Stimulated activated naive CD4-positive, alpha-beta T cell treated with Interleukin-2 at 50 U/mL for 16 hours (primary cell): ENCODE measurements at regions not wholly inside any gene's neighbourhood (a gene's known extent, or its start where the extent isn't known, plus 50 kb on each side); places are given as distances from the start of the nearest gene placed in this dataset.

Experiments
- DNase-seq: peaks from one replicate; lab custom pipeline; 2025; lab: John Stamatoyannopoulos, UW

GRCh38 chr7:116310141-116310540 lies 99.8 kb downstream of the TES start:
- no peak for DNase-seq

- DNase-seq: no peak
Measured at GRCh38 chr7:116311259-116311658, 100.9 kb downstream of the TES start.

- no peak for DNase-seq
Measured at GRCh38 chr7:116311816-116312471, 101.6 kb downstream of the TES start.

GRCh38 chr7:116315293-116315692 lies 105.0 kb downstream of the TES start:
- no peak for DNase-seq

- DNase-seq: no peak
Measured at GRCh38 chr7:116315803-116316202, 105.5 kb downstream of the TES start.

DNA sequence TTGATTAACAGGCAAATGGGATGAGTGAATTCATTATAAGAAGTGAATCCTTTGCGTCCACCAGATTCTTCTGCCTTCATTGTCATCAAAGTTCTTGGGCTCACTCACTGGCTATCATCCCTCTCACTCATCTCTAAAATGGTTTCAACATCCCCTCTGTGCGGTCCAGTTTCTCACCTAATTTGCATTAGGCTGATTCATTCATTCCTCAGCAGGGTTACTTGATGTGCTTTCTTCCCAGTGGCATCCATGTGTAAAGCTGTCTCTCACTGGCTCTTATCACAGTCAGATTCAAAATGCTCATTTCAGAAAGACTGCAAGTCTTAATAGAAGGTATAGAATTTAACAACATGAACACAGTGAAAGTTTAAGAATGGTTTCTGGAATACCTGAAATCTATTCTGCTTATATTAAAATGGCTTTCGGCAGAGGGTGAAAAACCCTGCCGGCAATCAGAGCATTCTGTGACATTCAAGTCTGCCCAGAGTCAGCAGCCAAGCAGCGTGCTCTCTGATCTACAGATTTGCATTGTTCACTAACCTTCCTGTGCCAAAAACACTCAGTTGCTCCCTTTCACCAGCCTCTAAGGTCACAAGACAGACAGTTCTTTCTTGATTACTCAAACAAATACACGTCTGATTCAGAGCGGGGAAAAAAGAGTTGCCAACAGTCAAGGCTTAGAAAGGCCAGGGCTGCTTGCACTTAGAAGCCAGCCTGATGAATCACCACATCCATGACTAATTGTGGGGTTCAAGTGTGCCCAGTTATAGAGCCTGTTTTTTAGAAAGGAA lies 106.7 kb downstream of the TES start:
- DNase-seq: peak; percentile 20

DNA sequence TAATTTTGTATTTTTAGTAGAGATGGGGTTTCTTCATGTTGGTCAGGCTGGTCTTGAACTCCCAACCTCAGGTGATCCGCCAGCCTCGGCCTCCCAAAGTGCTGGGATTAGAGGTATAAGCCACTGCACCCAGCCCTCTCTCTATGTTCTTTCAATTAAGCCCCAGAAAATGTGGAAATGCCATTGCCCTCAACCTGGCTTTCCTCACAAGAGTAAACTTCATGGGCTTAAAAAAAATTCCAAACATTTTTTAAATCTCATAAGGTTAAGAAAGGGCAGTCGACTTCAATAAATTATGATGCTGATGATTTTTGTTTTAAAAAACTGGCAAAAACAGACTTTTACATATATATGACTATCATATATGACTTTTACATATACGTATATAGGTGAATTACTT lies 107.6 kb downstream of the TES start:
- DNase-seq: no peak

DNA sequence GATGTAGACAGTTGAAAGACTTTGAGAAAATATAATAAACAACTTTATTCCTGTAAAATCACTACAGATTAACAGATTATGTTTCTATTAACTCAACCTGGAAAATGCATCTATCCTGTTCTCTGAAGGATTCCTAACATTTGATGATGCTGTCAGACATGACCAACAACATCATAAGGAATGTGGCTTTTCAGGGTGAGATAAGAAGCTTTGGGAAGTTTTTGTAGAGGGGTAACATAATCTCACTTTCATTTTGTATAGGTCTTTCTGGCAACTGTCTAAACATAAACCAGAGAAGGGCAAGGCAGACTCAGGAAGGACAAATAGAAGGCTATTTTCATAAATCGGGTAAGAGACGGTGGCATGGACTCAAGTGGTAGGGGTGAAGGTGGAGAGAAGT lies 112.2 kb downstream of the TES start:
- no peak for DNase-seq

DNA sequence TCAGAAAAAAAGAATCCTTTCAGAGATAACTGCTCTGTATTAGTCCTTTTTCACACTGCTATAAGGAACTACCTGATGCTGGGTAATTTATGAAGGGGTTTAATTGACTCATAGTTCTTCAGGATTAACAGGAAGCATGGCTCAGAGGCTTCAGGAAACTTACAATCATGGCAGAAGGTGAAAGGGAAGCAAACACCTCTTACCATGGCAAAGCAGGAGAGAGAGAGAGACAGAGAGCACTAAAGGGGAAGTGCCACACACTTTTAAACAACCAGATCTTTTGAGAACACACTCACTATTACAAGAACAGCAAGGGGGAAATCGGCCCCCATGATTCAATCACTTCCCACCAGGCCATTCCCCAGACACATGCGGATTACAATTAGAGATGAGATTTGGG lies 114.2 kb downstream of the TES start:
- DNase-seq: no peak

- DNase-seq: no peak
Measured at GRCh38 chr7:116325517-116325916, 115.2 kb downstream of the TES start.

DNA sequence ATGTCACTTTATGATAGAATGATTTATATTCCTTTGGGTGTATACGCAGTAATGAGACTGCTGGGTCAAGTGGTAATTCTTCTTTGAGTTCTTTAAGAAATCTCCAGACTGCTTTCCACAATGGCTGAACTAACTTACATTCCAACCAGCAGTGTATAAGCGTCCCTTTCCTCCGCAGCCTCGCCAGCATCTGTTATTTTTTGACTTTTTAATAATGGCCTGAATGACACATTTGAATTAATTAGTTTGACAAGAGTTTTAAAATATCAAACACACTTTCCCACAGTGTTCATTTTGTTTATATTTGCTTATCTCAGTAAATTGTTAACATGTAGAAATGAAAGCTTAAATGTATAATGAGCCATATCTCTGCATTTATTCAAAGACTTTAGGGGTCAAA lies 116.8 kb downstream of the TES start:
- no peak for DNase-seq

DNA sequence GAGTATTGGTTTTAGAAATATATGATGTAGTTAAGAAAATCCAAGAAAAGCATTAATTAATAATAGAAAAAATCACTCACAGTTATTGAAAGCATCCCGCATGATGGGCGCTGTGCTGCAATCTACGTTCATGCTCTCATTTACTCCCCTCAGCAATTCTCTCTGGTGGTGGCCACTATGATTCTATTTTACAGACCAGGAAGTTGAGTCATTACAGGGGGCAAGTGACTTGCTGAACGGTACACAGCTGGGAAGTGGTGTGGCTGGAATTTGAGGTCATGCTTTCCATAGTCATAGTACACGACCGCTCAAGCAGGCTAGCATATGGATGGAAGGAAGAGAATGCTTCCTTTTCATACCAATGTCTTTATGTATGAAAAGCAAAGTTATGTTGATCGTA lies 117.4 kb downstream of the TES start:
- DNase-seq: no peak

DNA sequence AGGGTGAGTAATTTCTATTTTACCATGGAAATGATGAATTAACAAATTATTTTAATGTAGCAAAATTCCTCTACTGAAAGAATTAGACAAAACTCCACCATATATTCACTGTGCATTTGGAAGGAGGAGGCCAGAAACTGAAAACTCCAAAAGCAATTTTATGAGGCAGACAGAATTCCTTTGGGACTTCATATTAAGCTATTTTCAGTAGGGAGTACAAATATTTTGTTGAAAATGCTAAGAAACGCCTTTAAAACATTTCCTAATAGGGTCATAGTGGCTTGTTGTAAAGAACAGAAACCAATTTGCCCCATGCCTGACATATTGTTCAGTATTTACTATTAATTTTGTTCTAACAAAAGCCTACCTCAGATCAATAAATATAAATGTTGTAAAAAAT lies 117.8 kb downstream of the TES start:
- DNase-seq: no peak

- DNase-seq: no peak
Measured at GRCh38 chr7:116329686-116330503, 119.6 kb downstream of the TES start.

GRCh38 chr7:116331020-116331419 lies 120.7 kb downstream of the TES start:
- no peak for DNase-seq

GRCh38 chr7:116332766-116333165 lies 122.4 kb downstream of the TES start:
- no peak for DNase-seq

- DNase-seq: no peak
Measured at GRCh38 chr7:116334555-116334954, 124.2 kb downstream of the TES start.

DNA sequence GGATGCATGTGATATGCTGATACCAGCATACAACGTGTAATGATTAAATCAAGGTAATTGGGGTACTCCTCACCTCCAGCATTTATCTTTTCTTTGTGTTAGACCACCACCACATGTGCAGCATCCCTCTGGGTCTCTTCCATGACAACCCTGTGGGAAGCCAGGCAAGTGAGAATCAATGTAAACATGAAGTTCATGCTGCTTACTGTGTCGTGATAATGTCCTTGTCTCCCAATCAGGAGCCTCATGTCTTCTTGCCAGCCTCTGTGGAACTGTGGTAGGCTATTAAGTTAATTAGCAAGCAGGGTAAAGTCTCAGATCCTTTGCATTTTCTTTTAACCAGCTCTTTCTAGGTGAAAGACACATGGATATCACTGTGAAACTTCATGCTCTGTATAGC lies 126.7 kb downstream of the TES start:
- DNase-seq: no peak

GRCh38 chr7:116337800-116338199 lies 127.5 kb downstream of the TES start:
- no peak for DNase-seq

- no peak for DNase-seq
Measured at GRCh38 chr7:116339564-116339963, 129.2 kb downstream of the TES start.

- no peak for DNase-seq
Measured at GRCh38 chr7:116340201-116340847, 130.0 kb downstream of the TES start.
